ENCODE measurements at regions not wholly inside any gene's neighbourhood (a gene's known extent, or its start where the extent isn't known, plus 50 kb on each side); places are given as distances from the start of the nearest gene placed in this dataset.

- H3K27ac ChIP-seq: no peak overlapping the region
- WGBS (ENCODE audit: low lambda C conversion rate, missing lambda C conversion rate): 92% methylated on average over 9 of the region's 9 CpGs
- no peak overlapping the region for H2AFZ ChIP-seq
These were observed 191.2 kb upstream of the MGMT start for GRCh38 chr10:129275886-129276285.

GRCh38 chr10:129277084-129277483 lies 190.0 kb upstream of the MGMT start:
- 88% methylated on average over 13 of the region's 13 CpGs for WGBS (ENCODE audit: low lambda C conversion rate, missing lambda C conversion rate)
- Histone ChIP-seq H3K9me2 (replicated peaks; ENCODE audit: insufficient read depth) (no peaks in the 10 kb centered on the region), H3K27ac (no peak overlapping the region), H3K4me1 (ENCODE audit: insufficient read depth) (no peaks in the 10 kb centered on the region), H3K4me3 (no peak overlapping the region), H3K36me3 (replicated peaks; ENCODE audit: insufficient read depth, low read depth) (no peaks in the 10 kb centered on the region), H3K27me3 (no peaks in the 10 kb centered on the region), H4K20me1 (ENCODE audit: insufficient read depth, poor library complexity, severe bottlenecking) (no peaks in the 10 kb centered on the region), H3K4me2 (no peak overlapping the region), H3K79me2 (no peaks in the 10 kb centered on the region), H2AFZ (no peak overlapping the region), H3K9me3 (ENCODE audit: low read depth) (no peaks in the 10 kb centered on the region)
- TF ChIP-seq EZH2phosphoT487 (IDR thresholded peaks at IDR 0.05; ENCODE audit: low read depth, severe bottlenecking, unreplicated experiment) (no peak), CTCF (IDR thresholded peaks at IDR 0.05; ENCODE audit: poor library complexity) (no peak), EZH2 (IDR thresholded peaks at IDR 0.05; ENCODE audit: borderline replicate concordance) (no peak)
- DNase-seq (ENCODE audit: low spot score): no peak

More at GRCh38 chr10:129275886-129276285, 191.2 kb upstream of the MGMT start:
- H3K4me2 ChIP-seq: no peak overlapping the region
- TF ChIP-seq EZH2phosphoT487 (IDR thresholded peaks at IDR 0.05; ENCODE audit: low read depth, severe bottlenecking, unreplicated experiment) (no peak), CTCF (IDR thresholded peaks at IDR 0.05; ENCODE audit: poor library complexity) (no peak), EZH2 (IDR thresholded peaks at IDR 0.05; ENCODE audit: borderline replicate concordance) (no peak)
- H4K20me1 ChIP-seq (ENCODE audit: insufficient read depth, poor library complexity, severe bottlenecking): no peaks in the 10 kb centered on the region
- H3K79me2 ChIP-seq: no peaks in the 10 kb centered on the region
- H3K4me1 ChIP-seq (ENCODE audit: insufficient read depth): no peaks in the 10 kb centered on the region
- no peak overlapping the region for H3K4me3 ChIP-seq
- H3K9me3 ChIP-seq (ENCODE audit: low read depth): no peaks in the 10 kb centered on the region
- no peaks in the 10 kb centered on the region for H3K36me3 ChIP-seq (replicated peaks; ENCODE audit: insufficient read depth, low read depth)
- no peaks in the 10 kb centered on the region for H3K9me2 ChIP-seq (replicated peaks; ENCODE audit: insufficient read depth)
- no peak for DNase-seq (ENCODE audit: low spot score)
- no peaks in the 10 kb centered on the region for H3K27me3 ChIP-seq

GRCh38 chr10:129277841-129278240 lies 189.2 kb upstream of the MGMT start:
- H3K27me3 ChIP-seq: no peaks in the 10 kb centered on the region
- DNase-seq (ENCODE audit: low spot score): no peak
- H3K9me2 ChIP-seq (replicated peaks; ENCODE audit: insufficient read depth): no peaks in the 10 kb centered on the region
- TF ChIP-seq EZH2phosphoT487 (IDR thresholded peaks at IDR 0.05; ENCODE audit: low read depth, severe bottlenecking, unreplicated experiment) (no peak), EZH2 (IDR thresholded peaks at IDR 0.05; ENCODE audit: borderline replicate concordance) (no peak), CTCF (IDR thresholded peaks at IDR 0.05; ENCODE audit: poor library complexity) (no peak)
- no peaks in the 10 kb centered on the region for H3K9me3 ChIP-seq (ENCODE audit: low read depth)
- no peaks in the 10 kb centered on the region for H3K79me2 ChIP-seq
- H3K4me1 ChIP-seq (ENCODE audit: insufficient read depth): no peaks in the 10 kb centered on the region
- no peak overlapping the region for H3K4me2 ChIP-seq
- H3K27ac ChIP-seq: no peak overlapping the region
- H2AFZ ChIP-seq: no peak overlapping the region
- 94% methylated on average over 16 of the region's 16 CpGs for WGBS (ENCODE audit: low lambda C conversion rate, missing lambda C conversion rate)
- H3K4me3 ChIP-seq: no peak overlapping the region
- no peaks in the 10 kb centered on the region for H4K20me1 ChIP-seq (ENCODE audit: insufficient read depth, poor library complexity, severe bottlenecking)
- no peaks in the 10 kb centered on the region for H3K36me3 ChIP-seq (replicated peaks; ENCODE audit: insufficient read depth, low read depth)

- Histone ChIP-seq H3K27ac (no peak overlapping the region), H3K4me3 (no peak overlapping the region), H3K4me1 (ENCODE audit: insufficient read depth) (no peaks in the 10 kb centered on the region), H3K79me2 (no peaks in the 10 kb centered on the region), H2AFZ (no peak overlapping the region), H3K4me2 (no peak overlapping the region), H3K9me2 (replicated peaks; ENCODE audit: insufficient read depth) (no peaks in the 10 kb centered on the region), H3K27me3 (no peaks in the 10 kb centered on the region), H4K20me1 (ENCODE audit: insufficient read depth, poor library complexity, severe bottlenecking) (no peaks in the 10 kb centered on the region), H3K36me3 (replicated peaks; ENCODE audit: insufficient read depth, low read depth) (no peaks in the 10 kb centered on the region), H3K9me3 (ENCODE audit: low read depth) (no peaks in the 10 kb centered on the region)
- TF ChIP-seq EZH2 (IDR thresholded peaks at IDR 0.05; ENCODE audit: borderline replicate concordance): no peak
- TF ChIP-seq CTCF (IDR thresholded peaks at IDR 0.05; ENCODE audit: poor library complexity): no peak
- TF ChIP-seq EZH2phosphoT487 (IDR thresholded peaks at IDR 0.05; ENCODE audit: low read depth, severe bottlenecking, unreplicated experiment): no peak
- DNase-seq (ENCODE audit: low spot score): no peak
- WGBS (ENCODE audit: low lambda C conversion rate, missing lambda C conversion rate): 95% methylated on average over 3 of the region's 3 CpGs
These were observed 188.4 kb upstream of the MGMT start for GRCh38 chr10:129278686-129279085.
